ENCODE measurements at regions not wholly inside any gene's neighbourhood (a gene's known extent, or its start where the extent isn't known, plus 50 kb on each side); places are given as distances from the start of the nearest gene placed in this dataset.

GRCh38 chr11:30733748-30734147 lies 147.6 kb upstream of the MPPED2 start:
- DNase-seq = no peak

DNA sequence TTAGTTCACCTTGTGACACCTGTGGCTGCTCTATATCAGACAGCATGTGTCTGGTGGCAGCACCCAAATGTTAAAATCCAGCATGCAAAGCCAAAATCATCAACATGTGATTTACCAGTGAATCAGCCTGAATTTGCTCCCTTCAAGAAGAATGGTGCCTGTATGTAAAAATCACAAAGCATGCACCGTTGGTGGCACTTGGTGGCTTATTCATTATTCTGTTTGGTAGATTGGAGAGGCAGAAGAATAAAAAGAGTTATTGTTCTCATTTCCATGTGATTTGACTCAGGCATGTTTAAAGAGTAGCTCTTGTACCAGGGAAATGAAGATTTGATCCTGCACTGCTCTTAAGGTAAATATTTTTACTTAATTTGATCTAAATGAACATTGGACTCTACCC lies 143.9 kb upstream of the MPPED2 start:
- DNase-seq = no peak

- no peak for DNase-seq
Observed at GRCh38 chr11:30729187-30729713, 143.1 kb upstream of the MPPED2 start.

DNA sequence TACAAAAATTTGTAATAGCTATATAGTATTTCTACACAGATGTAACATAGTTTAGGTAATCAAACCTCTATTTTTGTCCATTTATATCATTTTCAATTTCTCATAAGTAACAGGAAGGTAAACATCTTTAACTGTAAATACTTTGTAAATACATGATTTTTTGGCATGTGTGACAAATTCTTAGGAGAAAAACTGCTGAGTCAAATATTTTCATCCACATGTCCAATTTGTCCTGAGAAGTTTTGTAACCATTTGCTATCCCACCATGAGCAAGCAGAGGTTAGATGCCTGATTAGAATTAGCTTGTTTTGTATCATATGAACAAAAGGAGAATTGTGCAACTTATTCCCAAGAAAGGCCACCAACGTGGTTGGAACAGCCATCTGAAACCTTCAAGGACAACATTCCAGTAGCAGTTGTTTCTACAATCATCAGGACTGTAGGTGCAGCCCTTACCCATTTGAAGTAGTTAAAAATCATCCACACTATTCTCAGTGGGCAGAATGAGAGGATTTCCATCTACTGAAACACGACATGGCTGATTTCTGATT lies 139.6 kb upstream of the MPPED2 start:
- DNase-seq = no peak

DNA sequence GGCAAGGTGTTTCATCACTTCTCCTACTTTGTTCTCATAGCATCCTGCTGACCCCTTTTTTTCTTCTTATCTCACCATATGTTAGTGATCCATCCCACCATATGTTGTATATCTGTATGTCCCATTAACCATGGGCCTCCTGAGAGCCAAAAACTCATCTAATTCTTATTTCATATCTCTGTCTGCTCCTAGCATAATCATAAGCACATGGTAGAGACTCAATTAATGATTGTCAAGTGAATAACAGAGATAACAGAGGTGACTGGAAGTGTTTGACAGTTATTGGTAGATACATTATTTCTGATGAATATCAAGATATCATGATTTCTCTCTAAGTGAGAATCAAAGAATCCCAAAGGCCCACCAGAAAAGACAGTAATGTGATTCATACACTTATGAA lies 138.1 kb upstream of the MPPED2 start:
- no peak for DNase-seq

DNA sequence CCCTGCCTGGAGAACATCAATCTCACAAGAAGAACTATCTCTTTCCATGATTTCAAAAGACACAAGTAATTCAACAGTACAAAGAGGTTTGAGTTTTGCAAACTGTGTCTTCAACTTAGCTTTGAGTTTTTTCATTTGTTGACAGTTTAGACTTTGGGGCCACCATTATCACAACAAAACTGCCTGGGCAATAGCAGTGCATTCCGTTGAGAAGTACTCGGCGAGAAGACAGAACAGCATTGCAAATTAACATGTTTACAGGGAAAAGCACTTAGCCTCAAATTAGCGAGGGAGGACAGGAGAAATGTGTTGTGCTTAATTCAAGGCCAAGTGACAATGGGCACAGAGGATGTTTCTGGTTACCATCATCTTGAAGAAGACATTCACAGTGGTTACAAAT lies 133.2 kb upstream of the MPPED2 start:
- no peak for DNase-seq

- DNase-seq = no peak
Observed at GRCh38 chr11:30717641-30718040, 131.5 kb upstream of the MPPED2 start.

DNA sequence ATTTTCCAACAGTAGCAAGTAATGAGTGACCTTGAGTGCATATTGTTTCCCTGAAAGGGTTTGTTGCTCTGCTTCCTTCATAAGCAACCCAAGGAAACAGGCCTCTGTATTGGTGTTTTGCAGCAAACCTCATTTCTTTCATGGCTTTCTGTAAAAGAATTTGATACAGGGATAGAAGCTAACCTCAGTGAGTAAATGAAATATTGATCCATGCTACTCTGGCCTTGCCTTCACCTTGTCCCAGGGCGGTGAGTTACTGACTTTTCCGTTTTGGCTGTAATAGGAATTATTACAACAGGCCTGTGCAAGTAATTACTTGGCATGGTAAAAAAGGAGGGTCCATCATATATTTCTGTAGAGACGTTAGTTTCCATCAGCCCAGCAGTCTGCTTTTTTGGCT lies 130.9 kb upstream of the MPPED2 start:
- no peak for DNase-seq

GRCh38 chr11:30712749-30713148 lies 126.6 kb upstream of the MPPED2 start:
- DNase-seq = no peak

DNA sequence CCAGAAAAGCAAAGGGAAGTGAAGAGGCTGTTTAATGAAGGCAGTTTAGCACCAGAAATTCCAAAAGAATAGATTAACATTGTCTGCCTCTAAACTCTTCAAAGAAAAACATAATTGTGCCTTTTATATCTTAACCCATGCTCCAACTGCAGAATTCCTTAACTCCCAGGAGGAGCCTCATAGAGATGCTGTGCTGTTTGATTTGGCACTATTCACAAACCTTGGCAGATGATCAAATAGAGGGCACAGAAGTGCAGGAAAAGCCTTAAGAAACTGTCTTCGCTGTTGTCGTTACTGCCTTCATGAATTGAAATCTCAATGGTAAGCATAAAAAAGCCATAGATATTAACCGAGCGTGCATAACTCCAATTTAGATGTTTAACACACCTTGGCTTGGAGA lies 124.1 kb upstream of the MPPED2 start:
- DNase-seq = no peak

- no peak for DNase-seq
Observed at GRCh38 chr11:30707110-30707509, 121.0 kb upstream of the MPPED2 start.

DNA sequence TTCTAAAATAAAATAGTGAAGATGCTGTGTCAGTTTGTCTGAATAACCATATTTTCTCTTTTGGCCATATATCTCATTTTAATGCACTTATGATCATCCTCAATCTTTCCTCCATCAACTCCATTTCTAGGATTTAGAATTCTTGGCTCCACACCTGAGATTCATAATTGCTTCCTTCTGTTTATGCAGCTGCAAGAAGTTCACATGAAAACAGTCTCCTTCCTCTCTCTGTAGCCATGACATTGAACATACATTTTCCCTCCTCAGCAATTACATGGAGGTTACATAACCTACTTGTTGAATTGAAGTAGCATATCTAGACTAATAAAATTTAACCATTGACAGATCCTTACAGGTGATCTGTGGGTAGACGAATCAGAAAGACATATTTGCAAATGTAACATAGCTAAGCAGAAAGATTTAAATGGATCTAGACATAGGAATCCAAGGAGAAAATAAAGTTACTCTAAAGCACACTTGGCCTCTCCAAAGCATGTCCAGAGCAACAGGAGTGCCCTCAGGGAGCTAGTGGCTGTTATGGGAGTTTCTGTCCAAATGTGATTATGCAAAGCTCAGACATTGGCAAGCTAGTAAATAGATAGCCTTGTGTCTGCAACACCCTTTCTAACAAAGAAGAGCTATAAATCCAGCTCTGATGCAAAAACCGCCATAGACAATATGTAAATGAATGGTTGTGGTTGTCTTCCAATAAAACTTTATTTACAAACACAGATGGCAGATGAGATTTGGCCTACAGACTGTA lies 119.9 kb upstream of the MPPED2 start:
- no peak for DNase-seq

GRCh38 chr11:30698425-30698824 lies 112.3 kb upstream of the MPPED2 start:
- DNase-seq = no peak

GRCh38 chr11:30697032-30697431 lies 110.9 kb upstream of the MPPED2 start:
- no peak for DNase-seq

DNA sequence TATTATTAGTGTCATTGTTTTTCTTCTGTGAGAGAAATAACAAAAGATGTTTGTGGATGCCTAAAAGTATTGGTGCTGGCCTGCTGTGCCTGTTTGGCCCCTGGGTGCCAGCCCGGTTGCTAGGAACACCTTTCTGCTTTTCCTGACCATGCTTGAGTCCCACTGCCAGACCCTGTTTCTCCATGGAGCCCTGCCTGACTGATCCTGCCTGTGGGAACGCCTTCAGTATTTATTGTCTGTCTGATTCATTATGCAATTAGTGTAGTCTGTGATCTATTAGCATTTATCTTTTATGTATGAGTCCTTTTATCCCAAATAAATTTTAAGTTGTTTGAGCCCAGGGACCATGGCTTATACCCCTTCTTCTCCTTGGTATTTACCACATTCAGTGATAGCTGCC lies 98.6 kb upstream of the MPPED2 start:
- no peak for DNase-seq

DNA sequence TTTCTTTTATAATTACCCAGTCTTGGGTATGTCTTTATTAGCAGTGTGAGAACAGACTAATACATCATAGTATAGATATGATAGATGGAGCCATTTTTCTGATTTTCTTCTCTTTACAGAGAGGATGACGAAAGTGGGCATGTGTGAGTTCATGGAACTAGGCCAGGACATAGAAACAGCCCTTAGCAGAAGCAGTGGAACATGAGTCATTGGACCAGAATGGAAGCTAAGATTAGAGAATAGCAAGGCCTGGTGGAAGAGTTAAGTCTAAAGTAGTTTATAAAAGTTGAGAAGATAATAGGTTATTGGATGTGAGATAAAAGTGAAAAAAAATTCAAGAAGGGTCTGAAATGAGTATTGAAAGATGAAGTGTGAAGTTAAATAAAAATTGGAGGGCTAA lies 97.0 kb upstream of the MPPED2 start:
- DNase-seq = no peak

DNA sequence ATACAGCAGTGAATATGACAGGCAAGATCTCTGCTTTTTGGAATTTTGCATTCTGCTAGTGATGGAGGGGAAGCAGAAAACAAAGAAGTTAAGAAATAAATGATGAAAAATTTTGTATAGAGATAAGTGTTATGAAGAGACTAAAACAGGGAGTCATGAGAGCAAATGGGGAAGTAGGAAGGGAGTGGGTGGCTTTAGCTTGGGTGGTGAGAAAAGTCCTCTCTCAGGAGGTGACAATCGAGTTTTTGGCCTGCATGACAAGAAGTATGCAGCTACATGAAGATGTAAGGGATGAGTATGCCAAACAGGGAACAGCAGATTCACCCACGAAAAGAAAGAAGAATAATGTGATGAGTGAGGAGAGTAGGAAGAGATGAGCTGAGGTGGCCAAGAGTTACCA lies 80.7 kb upstream of the MPPED2 start:
- DNase-seq = no peak

- DNase-seq = no peak
Observed at GRCh38 chr11:30665067-30665466, 78.9 kb upstream of the MPPED2 start.

GRCh38 chr11:30653606-30654005 lies 67.5 kb upstream of the MPPED2 start:
- DNase-seq = no peak

DNA sequence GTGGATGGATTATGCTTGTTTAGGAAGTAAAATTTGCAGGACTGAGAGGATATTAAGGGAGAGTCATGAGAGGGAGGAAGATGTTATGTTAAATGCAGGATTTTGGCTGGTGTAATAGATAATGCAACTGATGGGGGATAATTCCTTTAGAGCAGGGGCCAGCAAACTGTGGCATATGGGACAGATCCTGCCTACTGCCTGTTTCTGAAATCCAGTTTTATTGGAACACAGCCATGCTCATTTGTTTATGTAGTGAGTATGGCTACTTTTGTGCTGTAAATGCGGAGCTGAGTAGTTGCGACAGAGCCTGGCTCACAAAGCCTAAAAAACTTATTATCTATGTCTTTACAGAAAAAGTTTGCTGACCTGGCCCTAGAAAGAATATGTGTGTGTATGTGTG lies 66.6 kb upstream of the MPPED2 start:
- DNase-seq = no peak

- no peak for DNase-seq
Observed at GRCh38 chr11:30650266-30650665, 64.1 kb upstream of the MPPED2 start.

All from OCI-M1 (cell line).